ENCODE measurements at regions not wholly inside any gene's neighbourhood (a gene's known extent, or its start where the extent isn't known, plus 50 kb on each side); places are given as distances from the start of the nearest gene placed in this dataset.

- H3K23ac ChIP-seq (ENCODE audit: insufficient read length) = no peak overlapping the region
- no peak overlapping the region for H3K14ac ChIP-seq (ENCODE audit: insufficient read length)
- no peak overlapping the region for H4K91ac ChIP-seq (replicated peaks; ENCODE audit: insufficient read length, low read length)
- H2BK20ac ChIP-seq (ENCODE audit: low read length) = no peak overlapping the region
- H3K18ac ChIP-seq (ENCODE audit: extremely low read depth, low read length) = no peak overlapping the region
- H2BK15ac ChIP-seq (ENCODE audit: low read length) = no peak overlapping the region
- no peak overlapping the region for H3K4ac ChIP-seq (replicated peaks; ENCODE audit: insufficient read length, low read depth, low read length)
- FAIRE-seq (no peak), DNase-seq (ENCODE audit: low read depth in 1 of 2, low spot score in 2 of 2) (no peak)
- H3K79me2 ChIP-seq (ENCODE audit: control insufficient read depth in 1 of 2, insufficient read depth in 2 of 2, low read length in 2 of 2) = no peaks in the 10 kb centered on the region
- H2BK12ac ChIP-seq (ENCODE audit: low read depth, low read length) = no peak overlapping the region
- H2BK120ac ChIP-seq (replicated peaks; ENCODE audit: low read depth, low read length) = no peak overlapping the region
- H2BK5ac ChIP-seq (ENCODE audit: low read depth, low read length) = no peak overlapping the region
- no peaks in the 10 kb centered on the region for H3K36me3 ChIP-seq (ENCODE audit: control insufficient read depth in 2 of 4, insufficient read depth in 4 of 4, low read length in 3 of 4)
- H3K79me1 ChIP-seq (ENCODE audit: low read depth, low read length) = no peaks in the 10 kb centered on the region
- no peaks in the 10 kb centered on the region for H3K9me3 ChIP-seq (ENCODE audit: insufficient read depth in 2 of 2, low read depth in 1 of 2, low read length in 1 of 2)
- H4K5ac ChIP-seq (ENCODE audit: insufficient read length, low read depth, low read length) = no peak overlapping the region
- H3K27me3 ChIP-seq (replicated peaks in 1 of 4; ENCODE audit: control insufficient read depth in 3 of 4, extremely low read depth in 1 of 4, insufficient read depth in 3 of 4, low read length in 3 of 4) = no peaks in the 10 kb centered on the region
- 92% methylated on average over 8 of the region's 8 CpGs; no CpG with 5 or more reads in 1 of the 2 experiments for WGBS, 2 experiments (ENCODE audit: extremely low coverage in 1 of 2, insufficient coverage in 1 of 2, insufficient read length in 1 of 2, insufficient replicate concordance in 2 of 2, low coverage in 1 of 2, low lambda C conversion rate in 2 of 2, missing lambda C conversion rate in 1 of 2)
- no peak overlapping the region for H3K9ac ChIP-seq (replicated peaks in 1 of 4; ENCODE audit: extremely low read depth in 1 of 4, low read depth in 3 of 4, low read length in 3 of 4)
- ChIA-PET POLR2A (ENCODE audit: partially characterized antibody) (no interaction called here), CTCF (ENCODE audit: partially characterized antibody) (interaction anchor here (1.2 to 5.2 kb wide), 2 partner anchors 12 to 284 kb away, joined by 6 to 41 read pairs; no protein-coding TSS in a partner anchor)
- no peak overlapping the region for H3K27ac ChIP-seq (ENCODE audit: low read depth, low read length)
- H3K56ac ChIP-seq (replicated peaks; ENCODE audit: insufficient read length, low read depth, low read length) = no peak overlapping the region
- H2AFZ ChIP-seq (ENCODE audit: low read length) = no peak overlapping the region
- H3K4me2 ChIP-seq (ENCODE audit: insufficient read depth in 1 of 2, low read depth in 2 of 2, low read length in 2 of 2) = no peak overlapping the region
- H4K20me1 ChIP-seq (replicated peaks in 1 of 2; ENCODE audit: control insufficient read depth in 1 of 2, insufficient read depth in 2 of 2, low read length in 2 of 2) = no peaks in the 10 kb centered on the region
- no peak overlapping the region for H2AK5ac ChIP-seq (ENCODE audit: low read depth, low read length)
- H3K4me3 ChIP-seq (ENCODE audit: extremely low read depth in 1 of 4, insufficient read depth in 2 of 4, low read depth in 3 of 4, low read length in 4 of 4) = no peak overlapping the region
- no peak overlapping the region for H4K8ac ChIP-seq (ENCODE audit: extremely low read depth, insufficient read depth, low read length)
- H3K23me2 ChIP-seq (ENCODE audit: low read depth, low read length) = no peaks in the 10 kb centered on the region
- H3K4me1 ChIP-seq (replicated peaks in 1 of 4; ENCODE audit: control insufficient read depth in 3 of 4, insufficient read depth in 4 of 4, low read length in 3 of 4) = no peaks in the 10 kb centered on the region
- TF ChIP-seq ASH2L (IDR thresholded peaks at IDR 0.05; ENCODE audit: low read length) (no peak), CBX5 (IDR thresholded peaks at IDR 0.05; ENCODE audit: low read depth, low read length) (no peak), SP4 (IDR thresholded peaks at IDR 0.05; ENCODE audit: low read length) (no peak), KDM4A (IDR thresholded peaks at IDR 0.05; ENCODE audit: low read depth, low read length, severe bottlenecking) (no peak), TAF1 (IDR thresholded peaks at IDR 0.05; ENCODE audit: low read depth, low read length) (no peak), USF2 (IDR thresholded peaks at IDR 0.05; ENCODE audit: low read length) (no peak), SAP30 (IDR thresholded peaks at IDR 0.05; ENCODE audit: insufficient read depth, insufficient replicate concordance, low read length) (no peak), JUND (IDR thresholded peaks at IDR 0.05; ENCODE audit: low read length) (no peak), BACH1 (IDR thresholded peaks at IDR 0.05; ENCODE audit: low read length) (no peak), RXRA (IDR thresholded peaks at IDR 0.05; ENCODE audit: insufficient read depth, low read depth, low read length) (no peak), NRF1 (IDR thresholded peaks at IDR 0.05; ENCODE audit: low read depth, low read length) (no peak), TCF12 (IDR thresholded peaks at IDR 0.05; ENCODE audit: low read depth, low read length) (no peak), EP300 (IDR thresholded peaks at IDR 0.05; ENCODE audit: borderline replicate concordance in 1 of 2, low read depth in 2 of 2, low read length in 2 of 2) (no peak), RAD21 (IDR thresholded peaks at IDR 0.05 in 1 of 2, conservative IDR thresholded peaks at IDR 0.05 in 1 of 2; ENCODE audit: low read depth in 2 of 2, low read length in 2 of 2) (no peak)
Measured at GRCh38 chr12:107415834-107416233, 269.8 kb upstream of the PWP1 start.

Data from H1 (cell line).